Neural progenitor cell (in vitro differentiated cells): ENCODE measurements at regions not wholly inside any gene's neighbourhood (a gene's known extent, or its start where the extent isn't known, plus 50 kb on each side); places are given as distances from the start of the nearest gene placed in this dataset.
A peak's percentile ranks its signal among the peaks of the same experiment; 100 is the strongest.

Experiments used
- DNase-seq: peaks from one replicate; pipeline ENCODE4 v3.0.0-alpha.2; 2016; ENCODE audit warnings: low spot score
- H2AFZ ChIP-seq: fragments of 200-600 bp; sonication (generic); replicated peaks from 2 replicates; pipeline ENCODE4 v1.6.1; 2016; ENCODE audit warnings: antibody characterized with exemption
- H3F3A ChIP-seq: fragments of 200-600 bp; sonication (generic); 2 replicates; pipeline ENCODE4 v1.6.1; 2016; ENCODE audit warnings: antibody characterized with exemption, low read depth
- H3K27ac ChIP-seq: fragments of 200-600 bp; sonication (generic); 2 replicates; pipeline ENCODE4 v1.5.1; 2016; ENCODE audit warnings: mild to moderate bottlenecking
- H3K27me3 ChIP-seq: fragments of 200-600 bp; sonication (generic); 2 replicates; pipeline ENCODE4 v1.6.1; 2016; ENCODE audit warnings: mild to moderate bottlenecking, moderate library complexity
- H3K36me3 ChIP-seq: fragments of 200-600 bp; sonication (generic); 2 replicates; pipeline ENCODE4 v1.5.1; 2016
- H3K4me1 ChIP-seq: fragments of 200-600 bp; sonication (generic); 2 replicates; pipeline ENCODE4 v1.6.1; 2016; ENCODE audit warnings: mixed run types
- H3K4me2 ChIP-seq: fragments of 200-600 bp; sonication (generic); 2 replicates; pipeline ENCODE4 v1.6.1; 2016
- H3K4me3 ChIP-seq: fragments of 200-600 bp; sonication (generic); 2 replicates; pipeline ENCODE4 v1.5.1; 2016
- H3K79me2 ChIP-seq: fragments of 200-600 bp; sonication (generic); 2 replicates; pipeline ENCODE4 v1.6.1; 2016; ENCODE audit warnings: low read depth
- H3K9ac ChIP-seq: fragments of 200-600 bp; sonication (generic); 2 replicates; pipeline ENCODE4 v1.6.1; 2016
- H3K9me3 ChIP-seq: fragments of 200-600 bp; sonication (generic); 2 replicates; pipeline ENCODE4 v1.5.1; 2016; ENCODE audit warnings: low read depth
- H4K20me1 ChIP-seq: fragments of 200-600 bp; sonication (generic); 2 replicates; pipeline ENCODE4 v1.6.1; 2016; ENCODE audit warnings: low read depth
- H3K27ac Mint-ChIP-seq: 3 replicates; pipeline ENCODE4 v1.8.0; 2021; ENCODE audit warnings: mixed read lengths
- H3K27me3 Mint-ChIP-seq: 2 replicates; pipeline ENCODE4 v1.8.0; 2022; ENCODE audit warnings: low read depth, mild to moderate bottlenecking, inconsistent platforms, moderate library complexity, mixed read lengths; ENCODE audit not compliant: insufficient read depth
- H3K36me3 Mint-ChIP-seq: 3 replicates; pipeline ENCODE4 v1.8.0; 2021; ENCODE audit warnings: mixed read lengths
- H3K4me1 Mint-ChIP-seq: 3 replicates; pipeline ENCODE4 v1.8.0; 2021; ENCODE audit warnings: mixed read lengths
- H3K4me3 Mint-ChIP-seq: 3 replicates; pipeline ENCODE4 v1.8.0; 2021; ENCODE audit warnings: mild to moderate bottlenecking, moderate library complexity, mixed read lengths
- H3K9me3 Mint-ChIP-seq: 3 replicates; pipeline ENCODE4 v1.8.0; 2020; ENCODE audit warnings: mixed read lengths
- CTCF ChIP-seq: fragments of 200-600 bp; sonication (generic); IDR thresholded peaks from 2 replicates; pipeline ENCODE4 v1.5.1; 2017; ENCODE audit warnings: antibody characterized with exemption, mild to moderate bottlenecking
- EZH2 ChIP-seq: fragments of 200-600 bp; sonication (generic); IDR thresholded peaks from 2 replicates; pipeline ENCODE4 v1.6.1; 2017; ENCODE audit warnings: antibody characterized with exemption, mild to moderate bottlenecking, moderate library complexity
- EZH2phosphoT487 ChIP-seq: fragments of 200-600 bp; sonication (generic); IDR thresholded peaks from 2 replicates; pipeline ENCODE4 v1.6.1; 2017; ENCODE audit warnings: antibody characterized with exemption

- DNase-seq, result no peak
- H3K4me2 ChIP-seq, result no peak overlapping the region
- no peaks in the 10 kb centered on the region for H3K79me2 ChIP-seq
- H2AFZ ChIP-seq, result no peak overlapping the region
- Mint-ChIP-seq H3K4me3 (no peak overlapping the region), H3K27me3 (peaks cover 2% of the 10 kb centered on the region), H3K27ac (no peak overlapping the region), H3K4me1 (no peaks in the 10 kb centered on the region), H3K36me3 (no peaks in the 10 kb centered on the region), H3K9me3 (no peaks in the 10 kb centered on the region)
- no peaks in the 10 kb centered on the region for H4K20me1 ChIP-seq
- H3K36me3 ChIP-seq, result no peaks in the 10 kb centered on the region
- H3F3A ChIP-seq, result no peaks in the 10 kb centered on the region
- no peaks in the 10 kb centered on the region for H3K9me3 ChIP-seq
- no peak for TF ChIP-seq CTCF
- H3K4me3 ChIP-seq, result no peak overlapping the region
- H3K9ac ChIP-seq, result no peak overlapping the region
- no peaks in the 10 kb centered on the region for H3K27me3 ChIP-seq
- H3K27ac ChIP-seq, result no peak overlapping the region
- no peaks in the 10 kb centered on the region for H3K4me1 ChIP-seq
These were observed 414.0 kb upstream of the ANKRD30A start for GRCh38 chr10:36711361-36711760.

GRCh38 chr10:36704124-36704523 lies 421.3 kb upstream of the ANKRD30A start:
- no peaks in the 10 kb centered on the region for H3K36me3 Mint-ChIP-seq
- H3K27ac Mint-ChIP-seq, result no peak overlapping the region
- Histone ChIP-seq H3K9ac (no peak overlapping the region), H3K9me3 (no peaks in the 10 kb centered on the region), H3K36me3 (no peaks in the 10 kb centered on the region), H3K4me1 (no peaks in the 10 kb centered on the region), H3F3A (no peaks in the 10 kb centered on the region), H3K27ac (no peak overlapping the region), H4K20me1 (no peaks in the 10 kb centered on the region), H3K4me2 (no peak overlapping the region), H2AFZ (peak overlapping the region; percentile 37), H3K79me2 (no peaks in the 10 kb centered on the region), H3K27me3 (no peaks in the 10 kb centered on the region), H3K4me3 (no peak overlapping the region)
- H3K27me3 Mint-ChIP-seq, result no peaks in the 10 kb centered on the region
- no peaks in the 10 kb centered on the region for H3K4me1 Mint-ChIP-seq
- no peak for DNase-seq
- TF ChIP-seq CTCF, result no peak
- TF ChIP-seq EZH2, result no peak
- no peak for TF ChIP-seq EZH2phosphoT487
- H3K4me3 Mint-ChIP-seq, result no peak overlapping the region
- H3K9me3 Mint-ChIP-seq, result peaks cover 3% of the 10 kb centered on the region

- H3K27me3 ChIP-seq, result no peaks in the 10 kb centered on the region
- no peak for DNase-seq
- H3K4me3 Mint-ChIP-seq, result no peak overlapping the region
- no peaks in the 10 kb centered on the region for H3K4me1 Mint-ChIP-seq
- H3K79me2 ChIP-seq, result no peaks in the 10 kb centered on the region
- no peak overlapping the region for H3K4me3 ChIP-seq
- H2AFZ ChIP-seq, result no peak overlapping the region
- H3K9me3 ChIP-seq, result no peaks in the 10 kb centered on the region
- peaks cover 3% of the 10 kb centered on the region for H3K9me3 Mint-ChIP-seq
- TF ChIP-seq EZH2phosphoT487 (no peak), CTCF (no peak), EZH2 (no peak)
- H3K27ac Mint-ChIP-seq, result no peak overlapping the region
- no peak overlapping the region for H3K27ac ChIP-seq
- no peaks in the 10 kb centered on the region for H3K4me1 ChIP-seq
- H3K9ac ChIP-seq, result no peak overlapping the region
- no peaks in the 10 kb centered on the region for H4K20me1 ChIP-seq
- H3K36me3 ChIP-seq, result no peaks in the 10 kb centered on the region
- H3K4me2 ChIP-seq, result no peak overlapping the region
- H3K36me3 Mint-ChIP-seq, result no peaks in the 10 kb centered on the region
- H3K27me3 Mint-ChIP-seq, result no peaks in the 10 kb centered on the region
- H3F3A ChIP-seq, result no peaks in the 10 kb centered on the region
These were observed 422.2 kb upstream of the ANKRD30A start for GRCh38 chr10:36703179-36703578.

GRCh38 chr10:36700123-36700522 lies 425.3 kb upstream of the ANKRD30A start:
- Histone ChIP-seq H4K20me1 (no peaks in the 10 kb centered on the region), H3K9me3 (no peaks in the 10 kb centered on the region), H3F3A (no peaks in the 10 kb centered on the region), H3K27me3 (no peaks in the 10 kb centered on the region), H3K4me3 (no peak overlapping the region), H3K27ac (no peak overlapping the region), H3K4me2 (no peak overlapping the region), H3K9ac (no peak overlapping the region), H3K36me3 (no peaks in the 10 kb centered on the region), H2AFZ (no peak overlapping the region), H3K79me2 (no peaks in the 10 kb centered on the region), H3K4me1 (no peaks in the 10 kb centered on the region)
- TF ChIP-seq EZH2 (no peak), EZH2phosphoT487 (no peak), CTCF (no peak)
- Mint-ChIP-seq H3K4me3 (no peak overlapping the region), H3K27ac (no peak overlapping the region), H3K4me1 (no peaks in the 10 kb centered on the region), H3K36me3 (no peaks in the 10 kb centered on the region), H3K9me3 (peaks cover 3% of the 10 kb centered on the region), H3K27me3 (peaks cover 2% of the 10 kb centered on the region)
- DNase-seq, result no peak
